ENCODE measurements at regions not wholly inside any gene's neighbourhood (a gene's known extent, or its start where the extent isn't known, plus 50 kb on each side); places are given as distances from the start of the nearest gene placed in this dataset.
"Not testable (repeated sequence)": the region's sequence is repeated elsewhere in the genome, so short reads cannot be mapped to it uniquely, and the experiment has no call there.

DNA sequence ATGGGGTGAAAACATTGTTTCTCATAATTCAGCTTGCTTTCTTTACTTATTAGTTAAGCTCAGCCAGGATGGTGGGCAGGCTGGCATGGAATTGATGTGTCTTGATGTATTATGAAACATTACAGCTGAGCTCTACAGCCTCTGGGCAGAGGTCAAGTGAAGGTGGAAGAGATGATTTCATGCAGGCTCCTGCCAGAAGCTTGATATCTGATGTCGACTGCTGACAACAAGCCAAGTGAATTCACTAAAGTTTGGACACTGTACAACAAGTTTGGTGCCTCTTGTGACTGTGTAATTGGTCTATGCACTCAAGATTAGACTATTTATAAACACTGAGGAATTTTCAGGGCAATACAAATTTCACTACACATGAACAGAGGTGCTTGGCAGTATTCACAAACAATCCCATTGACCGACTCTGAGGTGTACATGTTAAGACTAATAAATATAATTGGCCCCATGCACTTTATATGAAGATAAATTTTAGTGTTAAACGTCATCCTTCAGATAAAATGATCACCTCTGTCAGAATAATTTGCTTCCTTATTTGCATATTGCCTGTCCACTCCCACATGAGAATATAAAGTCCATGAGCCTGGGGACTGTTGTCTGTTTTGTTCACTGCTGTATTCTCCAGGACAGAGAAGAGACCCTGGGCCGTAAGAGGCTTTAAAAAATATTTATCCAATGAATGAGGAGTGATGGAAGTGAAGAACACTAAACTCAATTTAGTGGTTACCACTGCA, 612.2 kb downstream of the IQCM start:
- no peak for DNase-seq

GRCh38 chr4:149202117-149202516, 613.5 kb downstream of the IQCM start:
- no peak for DNase-seq

DNA sequence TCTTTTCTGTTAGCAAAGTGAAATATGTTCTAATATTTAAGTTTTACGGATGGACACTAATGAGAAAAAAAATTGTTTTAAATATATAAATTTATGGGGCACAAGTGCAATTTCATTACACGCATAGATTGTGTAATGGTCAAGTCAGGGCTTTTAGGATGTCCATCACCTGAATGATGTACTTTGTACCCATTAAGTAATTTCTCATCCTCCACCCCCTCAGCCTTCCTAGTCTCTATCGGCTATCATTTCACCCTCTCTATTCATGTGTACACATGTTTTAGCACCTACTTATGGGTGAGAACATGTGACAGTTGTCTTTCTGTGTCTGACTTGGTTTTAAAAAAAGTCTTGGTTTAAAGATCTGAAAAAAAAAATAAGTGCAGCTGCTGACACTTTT, 616.0 kb downstream of the IQCM start:
- DNase-seq, result no peak

- DNase-seq, result no peak
Measured at GRCh38 chr4:149194061-149194460, 621.6 kb downstream of the IQCM start.

GRCh38 chr4:149187726-149188125, 627.9 kb downstream of the IQCM start:
- no peak for DNase-seq

GRCh38 chr4:149183638-149184037, 632.0 kb downstream of the IQCM start:
- DNase-seq, result no peak

GRCh38 chr4:149181459-149181858, 634.2 kb downstream of the IQCM start:
- DNase-seq, result not testable (repeated sequence)

DNA sequence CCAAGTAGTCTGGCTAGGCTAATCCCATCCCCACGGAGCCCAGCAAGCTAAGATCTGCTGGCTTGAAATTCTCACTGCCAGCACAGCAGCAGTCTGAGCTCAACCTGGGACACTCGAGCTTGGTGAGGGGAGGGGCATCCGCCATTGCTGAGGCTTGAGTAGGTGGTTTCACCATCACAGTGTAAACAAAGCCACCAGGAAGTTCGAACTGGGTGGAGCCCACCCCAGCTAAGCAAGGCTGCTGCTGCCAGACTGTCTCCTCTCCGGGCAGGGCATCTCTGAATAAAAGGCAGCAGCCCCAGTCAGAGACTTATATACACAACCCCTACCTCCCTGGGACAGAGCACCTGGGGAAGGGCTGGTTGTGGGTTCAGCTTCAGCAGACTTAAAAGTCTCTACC, 639.6 kb downstream of the IQCM start:
- no peak for DNase-seq

GRCh38 chr4:149175549-149175948, 640.1 kb downstream of the IQCM start:
- DNase-seq, result no peak

DNA sequence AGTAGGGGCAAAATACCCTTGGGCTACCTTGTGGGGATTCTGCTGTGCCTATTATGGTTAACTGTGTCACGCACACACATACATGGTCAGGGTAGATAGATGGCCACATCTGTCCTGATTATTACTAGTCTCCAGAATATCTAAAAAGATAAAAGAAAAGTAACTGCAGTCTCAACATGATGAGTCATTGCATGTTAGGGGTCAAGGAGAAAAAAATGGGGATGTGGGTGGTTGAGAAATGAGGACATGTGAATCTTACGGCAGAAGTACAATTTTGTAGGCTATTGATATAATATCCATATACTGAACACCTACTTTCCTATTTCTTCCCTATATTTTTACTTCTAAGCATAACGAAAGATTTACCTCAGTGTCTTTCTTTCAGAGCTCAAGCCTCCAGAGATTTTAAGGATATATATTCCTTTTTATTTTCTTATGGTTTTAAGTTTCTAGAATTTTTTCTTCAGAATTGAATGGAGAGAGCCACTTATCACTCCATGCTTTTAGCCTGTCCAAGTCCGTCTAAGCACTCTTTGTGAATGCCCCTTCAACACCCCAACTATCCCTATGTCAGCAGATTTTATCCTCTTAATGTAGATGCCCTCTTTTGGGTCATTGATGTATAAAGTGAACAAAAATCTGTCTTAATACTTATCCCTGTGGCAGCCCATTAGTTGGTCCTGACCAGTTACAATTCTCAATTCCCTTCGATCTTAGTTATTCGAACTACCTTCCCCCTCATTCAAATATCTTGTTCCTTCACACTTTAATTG, 642.2 kb downstream of the IQCM start:
- no peak for DNase-seq

DNA sequence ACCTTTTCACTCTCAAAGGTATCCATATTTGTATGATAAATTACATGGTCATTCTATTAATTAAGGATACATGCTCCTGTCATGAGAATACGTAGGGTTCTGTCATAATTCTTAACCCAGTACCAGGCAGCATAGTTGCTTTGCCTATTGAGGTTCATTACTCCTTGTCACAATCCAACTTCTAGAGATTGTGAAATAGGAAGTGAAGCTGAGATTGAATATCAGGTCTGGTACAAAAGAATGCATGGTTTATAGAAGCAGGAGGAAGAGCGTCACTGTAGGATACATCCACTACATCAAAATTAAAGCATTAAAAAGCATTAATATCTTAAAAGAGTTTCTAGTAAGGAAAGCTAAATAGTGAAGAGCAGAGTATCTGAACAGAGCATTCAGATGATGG, 647.0 kb downstream of the IQCM start:
- DNase-seq, result no peak

- no peak for DNase-seq
Measured at GRCh38 chr4:149166876-149167275, 648.8 kb downstream of the IQCM start.

GRCh38 chr4:149166365-149166764, 649.3 kb downstream of the IQCM start:
- no peak for DNase-seq

GRCh38 chr4:149164282-149164681, 651.4 kb downstream of the IQCM start:
- DNase-seq, result no peak

- DNase-seq, result no peak
Measured at GRCh38 chr4:149161247-149161646, 654.4 kb downstream of the IQCM start.

DNA sequence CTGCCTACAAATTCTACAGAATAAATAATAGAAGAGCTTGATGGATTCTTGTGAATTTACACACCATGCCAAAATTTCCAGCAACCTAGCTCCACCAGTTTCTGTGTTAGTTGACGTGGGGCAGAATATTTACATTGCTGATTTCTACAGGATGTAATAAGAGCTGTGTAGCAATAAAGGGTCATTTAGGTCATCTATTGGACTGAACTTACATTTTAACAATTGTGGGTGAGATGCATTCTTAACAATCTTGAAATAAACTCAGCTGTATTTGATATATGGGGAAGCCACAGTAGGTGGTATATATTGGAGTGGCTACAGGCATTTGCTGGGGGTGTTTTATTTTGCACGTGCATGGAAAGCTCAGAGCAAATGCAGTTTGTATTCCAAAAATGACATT, 655.3 kb downstream of the IQCM start:
- no peak for DNase-seq

- DNase-seq, result no peak
Measured at GRCh38 chr4:149158817-149159216, 656.8 kb downstream of the IQCM start.

DNA sequence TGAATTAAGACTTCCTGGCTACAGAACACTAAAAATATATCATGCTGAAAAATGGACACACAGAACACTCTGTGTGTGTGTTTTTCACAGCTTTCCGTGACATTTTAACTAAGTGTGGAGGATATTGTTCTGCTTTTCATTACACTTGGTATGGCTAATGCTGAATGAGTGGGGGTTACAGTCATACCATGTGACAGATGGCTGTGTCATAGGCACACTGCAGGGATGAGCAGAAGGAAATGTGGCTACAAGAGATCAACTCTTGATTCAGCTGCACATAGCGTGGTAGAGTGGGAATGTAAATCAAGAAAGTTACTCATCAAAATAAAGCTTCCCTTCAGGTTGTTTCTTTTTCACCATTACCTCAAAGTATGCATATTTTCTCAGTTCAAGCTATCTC, 669.8 kb downstream of the IQCM start:
- DNase-seq, result no peak

DNA sequence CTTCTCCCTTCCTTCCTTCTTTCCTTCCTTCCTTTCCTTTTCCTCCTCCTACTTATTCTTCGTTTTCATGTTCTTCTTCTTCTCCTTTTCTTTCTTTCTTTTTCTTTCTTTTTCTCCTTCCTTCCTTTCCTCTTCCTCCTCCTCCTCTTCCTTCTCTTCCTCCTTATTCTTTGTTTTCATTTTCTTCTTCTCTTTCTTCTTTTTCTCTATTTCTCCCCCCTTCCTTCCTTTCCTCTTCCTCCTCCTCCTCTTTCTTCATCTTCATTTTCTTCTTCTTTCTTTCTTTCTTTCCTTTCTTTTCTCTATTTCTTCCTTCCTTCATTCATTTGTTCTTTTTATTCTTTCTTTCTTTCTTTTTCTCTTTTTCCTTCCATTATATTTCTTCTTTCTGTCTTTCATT, 671.6 kb downstream of the IQCM start:
- no peak for DNase-seq

DNA sequence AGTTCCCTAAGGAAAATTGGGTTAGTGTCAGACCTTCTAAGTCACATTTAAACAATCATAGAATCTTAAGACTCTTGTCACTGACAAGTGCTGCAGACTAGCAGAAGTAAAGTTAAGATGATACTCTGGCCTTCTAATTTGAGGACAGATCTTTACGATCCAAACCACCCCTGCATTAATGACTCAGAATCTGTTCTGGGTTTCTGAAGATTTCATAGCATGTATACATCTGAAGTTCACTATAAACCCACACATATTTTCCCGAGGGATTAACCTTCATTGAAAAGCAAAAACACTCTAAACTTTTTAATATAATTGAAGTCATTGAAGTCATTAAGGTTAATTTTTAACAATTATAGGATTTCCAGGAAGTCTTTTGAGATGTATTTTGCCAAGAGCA, 674.3 kb downstream of the IQCM start:
- no peak for DNase-seq

GRCh38 chr4:149140841-149141240, 674.8 kb downstream of the IQCM start:
- DNase-seq, result no peak

- no peak for DNase-seq
Measured at GRCh38 chr4:149136951-149137620, 678.6 kb downstream of the IQCM start.

DNA sequence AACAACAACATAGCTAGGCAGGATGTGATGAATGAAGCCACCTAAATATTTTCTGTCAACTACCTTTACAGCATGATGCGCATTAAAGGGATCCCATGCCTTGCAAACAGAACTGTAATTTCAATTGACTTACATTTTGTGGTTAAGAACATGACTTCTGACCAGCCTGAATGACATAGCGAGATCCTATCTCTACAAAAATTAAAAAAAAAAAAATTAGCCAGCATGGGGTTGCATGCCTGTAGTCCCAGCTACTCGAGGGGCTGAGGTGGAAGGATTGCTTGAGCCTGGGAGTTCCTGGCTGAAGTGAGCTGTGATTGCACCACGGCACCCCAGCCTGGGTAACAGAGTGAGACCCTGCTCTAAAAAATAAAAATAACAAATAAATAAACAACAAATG, 680.6 kb downstream of the IQCM start:
- DNase-seq, result no peak
